ENCODE measurements at regions not wholly inside any gene's neighbourhood (a gene's known extent, or its start where the extent isn't known, plus 50 kb on each side); places are given as distances from the start of the nearest gene placed in this dataset.

GRCh38 chr20:22833851-22834250 lies 201.3 kb upstream of the SSTR4 start:
- no TSS peak for BruUV-seq (replicated peaks)
- intact Hi-C loops (cut with micrococcal nuclease; ENCODE audit: unreplicated experiment), result no loop called here
- ChIA-PET CTCF (no interaction called here), POLR2A (ENCODE audit: low non-redundant PET) (no interaction called here)
- TF ChIP-seq CTCF (conservative IDR thresholded peaks at IDR 0.05; ENCODE audit: low read depth, low read length), result no peak
- no peak for TF ChIP-seq EZH2 (IDR thresholded peaks at IDR 0.05; ENCODE audit: borderline replicate concordance, low read depth, low read length, poor library complexity, severe bottlenecking)
- DNase-seq (ENCODE audit: low spot score), result no peak
- no peak overlapping the region for H3K4me3 ChIP-seq (ENCODE audit: low read depth, low read length, poor library complexity, severe bottlenecking)
- H3K27me3 ChIP-seq (replicated peaks; ENCODE audit: insufficient read depth, low read depth, low read length, poor library complexity), result no peaks in the 10 kb centered on the region
- H3K9me3 ChIP-seq (ENCODE audit: low read depth, low read length, poor library complexity, severe bottlenecking), result no peaks in the 10 kb centered on the region
- H3K27ac ChIP-seq (ENCODE audit: low read depth, low read length, poor library complexity, severe bottlenecking), result no peak overlapping the region
- no peaks in the 10 kb centered on the region for H3K4me1 ChIP-seq (ENCODE audit: insufficient read depth, low read length, poor library complexity, severe bottlenecking)
- no peaks in the 10 kb centered on the region for H3K36me3 ChIP-seq (ENCODE audit: insufficient read depth, low read length, poor library complexity, severe bottlenecking)

DNA sequence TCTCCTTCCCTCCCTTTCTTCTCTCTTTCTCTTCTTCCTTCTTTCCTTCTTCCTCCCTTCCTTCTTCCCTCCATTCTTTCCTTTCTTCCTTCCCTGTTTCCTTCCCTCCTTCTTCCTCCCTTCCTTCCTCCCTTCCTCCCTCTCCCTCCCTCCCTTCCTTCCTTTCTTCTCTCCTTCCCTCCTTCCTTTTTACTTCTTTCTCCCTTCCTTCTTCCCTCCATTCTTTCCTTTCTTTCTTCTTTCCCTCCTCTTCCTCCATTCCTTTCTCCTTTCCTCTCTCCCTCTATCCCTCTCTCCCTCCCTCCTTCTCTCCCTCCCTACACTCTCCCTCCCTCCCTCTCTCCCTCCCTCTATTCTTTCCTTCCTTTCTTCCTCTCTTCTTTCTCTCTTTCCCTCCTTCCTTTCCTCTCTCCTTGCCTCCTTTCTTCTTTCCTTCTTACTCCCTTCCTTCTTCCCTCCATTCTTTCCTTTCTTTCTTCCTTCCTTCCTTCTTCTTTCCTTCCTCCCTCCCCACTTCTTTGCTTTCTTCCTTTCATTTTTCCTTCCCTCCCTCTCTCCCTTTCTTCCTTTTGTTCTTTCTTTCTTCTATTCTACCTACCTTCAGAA lies 200.4 kb upstream of the SSTR4 start:
- no peaks in the 10 kb centered on the region for H3K36me3 ChIP-seq (ENCODE audit: insufficient read depth, low read length, poor library complexity, severe bottlenecking)
- H3K27ac ChIP-seq (ENCODE audit: low read depth, low read length, poor library complexity, severe bottlenecking), result no peak overlapping the region
- intact Hi-C loops (cut with micrococcal nuclease; ENCODE audit: unreplicated experiment), result no loop called here
- H3K4me1 ChIP-seq (ENCODE audit: insufficient read depth, low read length, poor library complexity, severe bottlenecking), result no peaks in the 10 kb centered on the region
- H3K4me3 ChIP-seq (ENCODE audit: low read depth, low read length, poor library complexity, severe bottlenecking), result no peak overlapping the region
- no peak for DNase-seq (ENCODE audit: low spot score)
- no peaks in the 10 kb centered on the region for H3K9me3 ChIP-seq (ENCODE audit: low read depth, low read length, poor library complexity, severe bottlenecking)
- ChIA-PET CTCF (no interaction called here), POLR2A (ENCODE audit: low non-redundant PET) (no interaction called here)
- peaks cover 3% of the 10 kb centered on the region for H3K27me3 ChIP-seq (replicated peaks; ENCODE audit: insufficient read depth, low read depth, low read length, poor library complexity)
- no TSS peak for BruUV-seq (replicated peaks)
- TF ChIP-seq EZH2 (IDR thresholded peaks at IDR 0.05; ENCODE audit: borderline replicate concordance, low read depth, low read length, poor library complexity, severe bottlenecking) (no peak), CTCF (conservative IDR thresholded peaks at IDR 0.05; ENCODE audit: low read depth, low read length) (no peak)

GRCh38 chr20:22836211-22836610 lies 198.9 kb upstream of the SSTR4 start:
- ChIA-PET POLR2A (ENCODE audit: low non-redundant PET) (no interaction called here), CTCF (no interaction called here)
- Histone ChIP-seq H3K9me3 (ENCODE audit: low read depth, low read length, poor library complexity, severe bottlenecking) (no peaks in the 10 kb centered on the region), H3K36me3 (ENCODE audit: insufficient read depth, low read length, poor library complexity, severe bottlenecking) (no peaks in the 10 kb centered on the region), H3K27me3 (replicated peaks; ENCODE audit: insufficient read depth, low read depth, low read length, poor library complexity) (peaks cover 3% of the 10 kb centered on the region), H3K27ac (ENCODE audit: low read depth, low read length, poor library complexity, severe bottlenecking) (no peak overlapping the region), H3K4me1 (ENCODE audit: insufficient read depth, low read length, poor library complexity, severe bottlenecking) (no peaks in the 10 kb centered on the region), H3K4me3 (ENCODE audit: low read depth, low read length, poor library complexity, severe bottlenecking) (no peak overlapping the region)
- BruUV-seq (replicated peaks), result no TSS peak
- TF ChIP-seq EZH2 (IDR thresholded peaks at IDR 0.05; ENCODE audit: borderline replicate concordance, low read depth, low read length, poor library complexity, severe bottlenecking) (no peak), CTCF (conservative IDR thresholded peaks at IDR 0.05; ENCODE audit: low read depth, low read length) (no peak)
- intact Hi-C loops (cut with micrococcal nuclease; ENCODE audit: unreplicated experiment), result no loop called here
- DNase-seq (ENCODE audit: low spot score), result no peak
